ENCODE measurements at regions not wholly inside any gene's neighbourhood (a gene's known extent, or its start where the extent isn't known, plus 50 kb on each side); places are given as distances from the start of the nearest gene placed in this dataset.

DNA sequence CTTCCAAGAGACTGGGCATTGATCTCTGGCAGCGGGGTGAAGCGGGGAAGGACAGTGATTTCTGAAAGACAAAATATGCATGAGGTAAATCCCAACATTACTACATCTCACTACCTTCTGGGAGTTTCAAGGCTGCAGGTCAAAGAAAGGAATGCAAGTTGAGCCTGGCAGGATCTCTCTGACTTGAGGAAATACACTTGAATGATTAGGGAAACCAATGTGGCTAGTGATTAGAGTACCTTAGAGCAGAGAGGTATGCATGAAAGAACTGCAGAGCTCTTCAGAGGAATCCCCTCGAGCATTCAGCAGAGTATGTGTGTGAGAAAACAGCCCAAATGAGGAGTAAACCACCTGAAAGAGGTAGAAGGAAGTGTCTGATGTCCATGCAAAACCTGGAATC lies 2874.1 kb upstream of the PCDH20 start:
- Histone ChIP-seq H3K18ac (ENCODE audit: insufficient read length, low read depth, low read length) (no peak overlapping the region), H3K9ac (ENCODE audit: extremely low read depth, insufficient read length, low read length) (no peak overlapping the region), H3K27me3 (ENCODE audit: insufficient read depth, low read length) (no peaks in the 10 kb centered on the region), H4K8ac (replicated peaks; ENCODE audit: insufficient read length, low read depth, low read length) (no peak overlapping the region), H3K27ac (ENCODE audit: insufficient read length, low read depth, low read length) (no peak overlapping the region), H2AFZ (ENCODE audit: low read length) (no peak overlapping the region), H2BK5ac (ENCODE audit: insufficient read length, low read length) (no peak overlapping the region), H3K23me2 (ENCODE audit: insufficient read length, low read depth, low read length, poor library complexity, severe bottlenecking) (no peaks in the 10 kb centered on the region), H2AK5ac (ENCODE audit: insufficient read length, low read length) (no peak overlapping the region), H3K4ac (ENCODE audit: low read depth, low read length) (no peak overlapping the region), H2BK15ac (ENCODE audit: low read depth, low read length) (no peak overlapping the region), H4K5ac (ENCODE audit: insufficient read length, low read depth, low read length) (no peak overlapping the region), H3K14ac (ENCODE audit: insufficient read depth, low read length) (no peak overlapping the region), H3K23ac (ENCODE audit: insufficient read length, low read depth, low read length) (no peak overlapping the region), H4K20me1 (ENCODE audit: control insufficient read depth, insufficient read depth, insufficient read length) (no peaks in the 10 kb centered on the region), H2BK120ac (ENCODE audit: low read depth, low read length, poor library complexity, severe bottlenecking) (no peak overlapping the region), H3K56ac (ENCODE audit: insufficient read length, low read depth, low read length) (no peak overlapping the region), H3K9me3 (ENCODE audit: control insufficient read depth, low read depth, low read length) (no peaks in the 10 kb centered on the region), H3K79me1 (ENCODE audit: insufficient read depth, low read depth, low read length, poor library complexity, severe bottlenecking) (no peaks in the 10 kb centered on the region), H3K4me2 (ENCODE audit: insufficient read depth, insufficient read length, low read length) (no peak overlapping the region), H3K4me1 (ENCODE audit: insufficient read depth, low read length) (no peaks in the 10 kb centered on the region), H3K79me2 (ENCODE audit: insufficient read depth, low read length) (no peaks in the 10 kb centered on the region), H3T11ph (ENCODE audit: low read length) (no peak overlapping the region), H2BK20ac (ENCODE audit: low read depth, low read length, poor library complexity, severe bottlenecking) (no peak overlapping the region), H4K91ac (ENCODE audit: insufficient read length, low read depth, low read length) (no peak overlapping the region), H2BK12ac (ENCODE audit: insufficient read length, low read depth, low read length) (no peak overlapping the region)
- H3K27ac Mint-ChIP-seq, result peak overlapping the region in 1 of 3 experiments; percentile 2; a peak in 1 of 7 replicates
- WGBS (ENCODE audit: extremely low coverage, insufficient read length, low lambda C conversion rate), result no CpG with 5 or more reads among the region's 3 CpGs
- no peak for TF ChIP-seq CTCF (conservative IDR thresholded peaks at IDR 0.05)
- no peaks in the 10 kb centered on the region for H3K9me3 Mint-ChIP-seq
- no peaks in the 10 kb centered on the region for H3K36me3 Mint-ChIP-seq (ENCODE audit: insufficient read depth in 1 of 3, low read depth in 3 of 3)
- DNase-seq, result no peak
- H3K4me1 Mint-ChIP-seq, result peaks cover 2 to 6% of the 10 kb centered on the region in 2 experiments; a peak in 3 of 4 replicates
- no peaks in the 10 kb centered on the region for H3K27me3 Mint-ChIP-seq (ENCODE audit: low read depth)
- no peak overlapping the region for H3K4me3 Mint-ChIP-seq
